GM21381 (cell line): ENCODE measurements at regions not wholly inside any gene's neighbourhood (a gene's known extent, or its start where the extent isn't known, plus 50 kb on each side); places are given as distances from the start of the nearest gene placed in this dataset.
A peak's percentile ranks its signal among the peaks of the same experiment; 100 is the strongest.
"Not testable (repeated sequence)": the region's sequence is repeated elsewhere in the genome, so short reads cannot be mapped to it uniquely, and the experiment has no call there.

ENCODE experiments used
- ATAC-seq: cut with Tn5 transposase; IDR thresholded peaks from one replicate; pipeline ENCODE4 v1.9.1; 2021; ENCODE audit warnings: mild to moderate bottlenecking, moderate library complexity; ENCODE audit not compliant: unreplicated experiment

GRCh38 chr1:213622365-213623063 lies 365.3 kb upstream of the PROX1 start:
- ATAC-seq, result peak; percentile 81

GRCh38 chr1:213623064-213623581 lies 364.6 kb upstream of the PROX1 start:
- no peak for ATAC-seq

- no peak for ATAC-seq
Observed at GRCh38 chr1:213623862-213624261, 363.9 kb upstream of the PROX1 start.

GRCh38 chr1:213636778-213637177 lies 351.0 kb upstream of the PROX1 start:
- not testable (repeated sequence) for ATAC-seq

- ATAC-seq, result no peak
Observed at GRCh38 chr1:213641312-213641711, 346.5 kb upstream of the PROX1 start.

GRCh38 chr1:213643360-213643759 lies 344.4 kb upstream of the PROX1 start:
- ATAC-seq, result no peak

GRCh38 chr1:213647864-213648650 lies 339.7 kb upstream of the PROX1 start:
- no peak for ATAC-seq

- no peak for ATAC-seq
Observed at GRCh38 chr1:213649373-213649772, 338.4 kb upstream of the PROX1 start.

GRCh38 chr1:213650603-213651002 lies 337.2 kb upstream of the PROX1 start:
- ATAC-seq, result no peak

- ATAC-seq, result no peak
Observed at GRCh38 chr1:213651077-213651476, 336.7 kb upstream of the PROX1 start.

GRCh38 chr1:213652109-213652508 lies 335.7 kb upstream of the PROX1 start:
- ATAC-seq, result no peak

GRCh38 chr1:213656039-213656438 lies 331.7 kb upstream of the PROX1 start:
- ATAC-seq, result no peak

GRCh38 chr1:213656503-213656902 lies 331.3 kb upstream of the PROX1 start:
- no peak for ATAC-seq

- no peak for ATAC-seq
Observed at GRCh38 chr1:213657013-213657412, 330.8 kb upstream of the PROX1 start.

- no peak for ATAC-seq
Observed at GRCh38 chr1:213657879-213658278, 329.9 kb upstream of the PROX1 start.

GRCh38 chr1:213658457-213658856 lies 329.3 kb upstream of the PROX1 start:
- ATAC-seq, result no peak

GRCh38 chr1:213659580-213660547 lies 327.9 kb upstream of the PROX1 start:
- no peak for ATAC-seq

- ATAC-seq, result no peak
Observed at GRCh38 chr1:213661302-213661701, 326.5 kb upstream of the PROX1 start.

- no peak for ATAC-seq
Observed at GRCh38 chr1:213666113-213666512, 321.7 kb upstream of the PROX1 start.

GRCh38 chr1:213666922-213667321 lies 320.9 kb upstream of the PROX1 start:
- no peak for ATAC-seq

GRCh38 chr1:213669512-213669911 lies 318.3 kb upstream of the PROX1 start:
- ATAC-seq, result no peak
